ENCODE measurements at regions not wholly inside any gene's neighbourhood (a gene's known extent, or its start where the extent isn't known, plus 50 kb on each side); places are given as distances from the start of the nearest gene placed in this dataset.

DNA sequence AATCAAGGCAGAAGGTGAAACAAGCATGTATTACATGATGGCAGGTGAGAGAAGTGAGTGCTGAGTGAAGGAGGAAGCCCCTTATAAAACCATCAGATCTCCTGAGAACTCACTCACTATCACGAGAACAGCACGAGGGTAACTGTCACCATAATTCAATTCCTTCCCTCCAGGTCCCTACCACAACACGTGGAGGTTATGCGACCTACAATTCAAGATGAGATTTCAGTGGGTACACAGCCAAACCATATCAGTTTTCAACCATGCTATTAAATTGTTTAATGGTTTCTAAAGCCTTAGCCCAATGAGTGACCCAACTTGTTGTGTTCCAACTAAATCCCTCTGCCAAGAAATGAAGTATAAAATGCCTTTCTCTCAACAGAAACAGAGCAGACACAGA, 519.8 kb downstream of the GBA3 start:
- TF ChIP-seq EGR1 (IDR thresholded peaks at IDR 0.05; ENCODE audit: low read depth in 2 of 2) (no peak), CTCF (IDR thresholded peaks at IDR 0.05; ENCODE audit: low read depth, low read length, missing input control) (no peak), TAF1 (conservative IDR thresholded peaks at IDR 0.05) (no peak), ATF3 (IDR thresholded peaks at IDR 0.05) (no peak), JUND (IDR thresholded peaks at IDR 0.05) (no peak), RXRA (IDR thresholded peaks at IDR 0.05) (no peak), YY1 (IDR thresholded peaks at IDR 0.05) (no peak), SP1 (IDR thresholded peaks at IDR 0.05) (no peak), RAD21 (IDR thresholded peaks at IDR 0.05) (no peak), FOXA1 (IDR thresholded peaks at IDR 0.05) (no peak), GABPA (IDR thresholded peaks at IDR 0.05 in 1 of 2, conservative IDR thresholded peaks at IDR 0.05 in 1 of 2) (no peak)
- TF ChIP-seq, protein P1, sequence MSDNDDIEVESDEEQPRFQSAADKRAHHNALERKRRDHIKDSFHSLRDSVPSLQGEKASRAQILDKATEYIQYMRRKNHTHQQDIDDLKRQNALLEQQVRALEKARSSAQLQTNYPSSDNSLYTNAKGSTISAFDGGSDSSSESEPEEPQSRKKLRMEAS (IDR thresholded peaks at IDR 0.05), result no peak
- TF ChIP-seq, protein P2, sequence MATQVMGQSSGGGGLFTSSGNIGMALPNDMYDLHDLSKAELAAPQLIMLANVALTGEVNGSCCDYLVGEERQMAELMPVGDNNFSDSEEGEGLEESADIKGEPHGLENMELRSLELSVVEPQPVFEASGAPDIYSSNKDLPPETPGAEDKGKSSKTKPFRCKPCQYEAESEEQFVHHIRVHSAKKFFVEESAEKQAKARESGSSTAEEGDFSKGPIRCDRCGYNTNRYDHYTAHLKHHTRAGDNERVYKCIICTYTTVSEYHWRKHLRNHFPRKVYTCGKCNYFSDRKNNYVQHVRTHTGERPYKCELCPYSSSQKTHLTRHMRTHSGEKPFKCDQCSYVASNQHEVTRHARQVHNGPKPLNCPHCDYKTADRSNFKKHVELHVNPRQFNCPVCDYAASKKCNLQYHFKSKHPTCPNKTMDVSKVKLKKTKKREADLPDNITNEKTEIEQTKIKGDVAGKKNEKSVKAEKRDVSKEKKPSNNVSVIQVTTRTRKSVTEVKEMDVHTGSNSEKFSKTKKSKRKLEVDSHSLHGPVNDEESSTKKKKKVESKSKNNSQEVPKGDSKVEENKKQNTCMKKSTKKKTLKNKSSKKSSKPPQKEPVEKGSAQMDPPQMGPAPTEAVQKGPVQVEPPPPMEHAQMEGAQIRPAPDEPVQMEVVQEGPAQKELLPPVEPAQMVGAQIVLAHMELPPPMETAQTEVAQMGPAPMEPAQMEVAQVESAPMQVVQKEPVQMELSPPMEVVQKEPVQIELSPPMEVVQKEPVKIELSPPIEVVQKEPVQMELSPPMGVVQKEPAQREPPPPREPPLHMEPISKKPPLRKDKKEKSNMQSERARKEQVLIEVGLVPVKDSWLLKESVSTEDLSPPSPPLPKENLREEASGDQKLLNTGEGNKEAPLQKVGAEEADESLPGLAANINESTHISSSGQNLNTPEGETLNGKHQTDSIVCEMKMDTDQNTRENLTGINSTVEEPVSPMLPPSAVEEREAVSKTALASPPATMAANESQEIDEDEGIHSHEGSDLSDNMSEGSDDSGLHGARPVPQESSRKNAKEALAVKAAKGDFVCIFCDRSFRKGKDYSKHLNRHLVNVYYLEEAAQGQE (IDR thresholded peaks at IDR 0.05), result no peak
